Bronchial epithelial cell (primary cell): ENCODE measurements at regions not wholly inside any gene's neighbourhood (a gene's known extent, or its start where the extent isn't known, plus 50 kb on each side); places are given as distances from the start of the nearest gene placed in this dataset.
A peak's percentile ranks its signal among the peaks of the same experiment; 100 is the strongest.

Experiments
- DNase-seq: peaks from one replicate; pipeline ENCODE4 v3.0.0-alpha.2; 2010; ENCODE audit warnings: low read depth
- FAIRE-seq: peaks from 2 replicates; lab custom pipeline; 2011; peaks lifted over from hg19 to GRCh38; lab: Jason Lieb, UNC
- H3K27me3 ChIP-seq: 2 replicates; pipeline ENCODE4 v1.5.1; 2011; ENCODE audit warnings: low read length; ENCODE audit not compliant: control insufficient read depth, insufficient read depth
- H3K36me3 ChIP-seq: 2 replicates; pipeline ENCODE4 v1.5.1; 2011; ENCODE audit warnings: low read length; ENCODE audit not compliant: control insufficient read depth, insufficient read depth
- H3K4me3 ChIP-seq: 2 replicates; pipeline ENCODE4 v1.5.1; 2011; ENCODE audit warnings: mild to moderate bottlenecking, low read depth, low read length, control low read depth
- CTCF ChIP-seq: IDR thresholded peaks from 2 replicates; pipeline ENCODE4 v1.5.1; 2011; ENCODE audit warnings: mild to moderate bottlenecking, moderate library complexity, low read length, control low read depth, inconsistent platforms; ENCODE audit not compliant: insufficient read depth, severe bottlenecking

DNA sequence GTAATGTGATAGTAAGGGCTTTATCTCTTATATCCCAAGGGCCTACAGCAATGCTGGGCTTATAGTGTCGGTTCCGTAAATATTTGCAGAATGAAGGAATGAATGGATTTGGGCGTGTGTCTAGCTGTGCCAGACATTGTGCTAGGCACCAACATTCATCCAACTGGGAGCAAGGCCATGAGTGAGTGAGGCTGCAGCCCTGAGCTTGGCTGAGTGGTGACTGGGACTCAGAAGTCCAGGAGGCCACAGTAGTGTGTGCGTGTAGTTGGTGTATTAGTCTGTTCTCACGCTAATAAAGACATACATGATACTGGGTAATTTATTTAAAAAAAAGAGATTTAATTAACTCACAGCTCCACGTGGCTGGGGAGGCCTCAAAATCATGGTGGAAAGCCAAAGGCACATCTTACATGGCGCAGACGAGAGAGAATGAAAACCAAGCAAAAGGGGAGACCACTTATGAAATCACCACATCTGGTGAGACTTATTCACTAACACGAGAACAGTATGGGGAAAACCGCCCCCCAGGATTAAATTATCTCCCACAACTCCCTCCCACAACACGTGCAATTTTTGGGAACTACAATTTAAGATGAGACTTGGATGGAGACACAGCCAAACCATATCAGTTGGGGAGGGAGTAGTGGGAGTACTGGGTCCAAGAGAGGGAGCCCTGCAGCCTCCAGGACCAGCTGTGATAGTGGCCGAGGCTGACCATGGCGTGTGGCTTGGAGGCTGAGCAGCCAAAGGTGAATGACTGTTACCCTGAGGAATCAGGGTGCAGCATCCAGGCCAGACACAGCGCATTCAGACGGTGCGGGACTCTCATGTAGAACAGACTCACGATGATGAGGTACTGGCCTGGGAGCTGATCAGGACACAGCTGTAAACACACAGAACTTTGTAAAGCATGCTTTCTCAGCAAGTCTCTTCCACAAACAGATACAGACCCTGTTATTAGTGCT lies 104.6 kb downstream of the TEX26 start:
- Histone ChIP-seq H3K36me3 (no peaks in the 10 kb centered on the region), H3K27me3 (no peaks in the 10 kb centered on the region)
- peak; percentile 40 for FAIRE-seq

DNA sequence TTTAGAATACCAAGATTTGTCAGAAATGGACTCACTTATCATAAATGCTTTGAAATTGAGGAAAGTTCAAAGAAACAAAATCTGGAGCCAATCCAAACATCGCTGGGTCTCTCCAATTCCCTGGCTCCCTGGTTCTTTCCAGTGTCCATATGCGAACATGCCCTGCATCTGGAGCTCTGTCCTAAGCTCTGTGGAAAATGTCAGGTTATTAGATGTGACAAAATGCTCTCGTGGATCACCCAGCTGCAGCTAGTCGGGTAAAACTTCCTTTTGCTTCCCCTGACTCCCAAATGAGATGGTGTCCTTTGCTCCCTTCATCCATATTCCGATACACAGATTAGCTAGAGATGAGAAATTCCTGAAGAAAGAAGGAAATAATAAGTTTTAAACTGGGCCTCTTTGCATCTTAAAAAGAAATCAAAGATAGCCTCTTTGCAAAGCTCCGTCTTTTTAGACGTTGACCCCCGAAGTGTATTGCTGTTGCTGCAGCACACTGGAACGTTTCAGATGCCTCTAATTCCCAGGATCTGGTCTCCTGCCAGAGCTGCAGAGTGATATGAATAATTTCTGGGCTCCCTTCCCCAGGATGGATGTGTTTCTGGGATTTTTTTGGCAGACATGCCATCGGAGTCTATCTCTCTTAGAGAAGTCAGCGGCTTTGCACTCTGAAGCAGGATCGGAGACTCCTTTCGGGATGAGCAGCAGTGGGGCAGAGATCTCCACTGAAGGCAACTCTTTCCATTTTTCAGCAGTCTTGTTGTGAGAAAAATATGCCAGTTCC lies 102.9 kb downstream of the TEX26 start:
- no peak for TF ChIP-seq CTCF
- Histone ChIP-seq H3K27me3 (no peaks in the 10 kb centered on the region), H3K4me3 (no peak overlapping the region), H3K36me3 (no peaks in the 10 kb centered on the region)
- FAIRE-seq (peak; percentile 32), DNase-seq (no peak)

More for the DNA sequence above, 104.6 kb downstream of the TEX26 start:
- DNase-seq: no peak
- H3K4me3 ChIP-seq: no peak overlapping the region
- no peak for TF ChIP-seq CTCF

- DNase-seq (no peak), FAIRE-seq (no peak)
- Histone ChIP-seq H3K4me3 (no peak overlapping the region), H3K27me3 (no peaks in the 10 kb centered on the region), H3K36me3 (no peaks in the 10 kb centered on the region)
- no peak for TF ChIP-seq CTCF
Observed at GRCh38 chr13:31032528-31033113, 100.2 kb downstream of the TEX26 start.

DNA sequence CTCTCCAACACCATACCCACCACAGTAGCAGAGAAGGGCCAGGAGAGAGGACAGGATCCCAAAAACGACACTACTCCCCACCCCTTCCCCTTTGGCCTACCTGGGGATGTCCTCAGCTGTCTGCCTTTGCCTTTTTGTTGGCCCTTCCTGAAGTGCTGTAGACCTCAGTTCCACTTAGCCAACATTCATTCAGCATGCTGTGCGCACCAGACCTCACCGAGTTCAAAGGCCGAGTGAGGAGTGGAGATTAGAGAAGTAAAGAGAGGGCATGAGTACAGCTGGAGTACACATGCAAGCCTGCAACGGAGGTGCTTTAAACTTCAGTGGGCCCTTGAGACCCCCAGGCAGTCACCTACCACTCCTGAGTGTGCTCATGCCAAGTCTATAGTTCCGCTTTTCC lies 99.0 kb downstream of the TEX26 start:
- FAIRE-seq (no peak), DNase-seq (no peak)
- Histone ChIP-seq H3K4me3 (no peak overlapping the region), H3K27me3 (no peaks in the 10 kb centered on the region), H3K36me3 (no peaks in the 10 kb centered on the region)
- no peak for TF ChIP-seq CTCF

DNA sequence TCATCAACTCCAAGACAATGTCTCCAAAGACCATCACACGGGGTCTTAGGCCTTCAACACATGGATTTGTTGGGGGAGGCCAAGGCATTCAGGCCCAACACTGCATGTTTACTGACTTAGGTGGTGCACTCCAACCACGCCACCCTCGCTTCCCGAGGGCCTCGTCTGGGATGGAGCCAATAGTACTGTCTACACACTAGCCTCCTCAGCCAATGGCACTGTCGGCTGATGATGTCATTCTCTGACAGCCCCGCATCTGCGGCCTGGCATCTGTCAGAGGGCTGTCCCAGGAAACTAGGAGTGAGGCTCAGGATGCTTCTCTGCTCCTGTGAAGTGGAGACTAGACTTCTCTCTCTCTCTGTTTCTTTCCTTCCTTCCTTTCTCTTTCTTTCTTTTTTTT lies 96.6 kb downstream of the TEX26 start:
- H3K27me3 ChIP-seq: no peaks in the 10 kb centered on the region
- DNase-seq (no peak), FAIRE-seq (no peak)
- no peak for TF ChIP-seq CTCF
- H3K36me3 ChIP-seq: no peaks in the 10 kb centered on the region
- H3K4me3 ChIP-seq: no peak overlapping the region
